HTR-8/SVneo (cell line): ENCODE measurements at regions not wholly inside any gene's neighbourhood (a gene's known extent, or its start where the extent isn't known, plus 50 kb on each side); places are given as distances from the start of the nearest gene placed in this dataset.

Source experiments
- DNase-seq: peaks from one replicate; pipeline ENCODE4 v3.0.0; 2011; ENCODE audit warnings: low spot score, mixed read lengths; ENCODE audit not compliant: insufficient read length
- FAIRE-seq: peaks from 2 replicates; lab custom pipeline; 2011; peaks lifted over from hg19 to GRCh38; lab: Jason Lieb, UNC

DNA sequence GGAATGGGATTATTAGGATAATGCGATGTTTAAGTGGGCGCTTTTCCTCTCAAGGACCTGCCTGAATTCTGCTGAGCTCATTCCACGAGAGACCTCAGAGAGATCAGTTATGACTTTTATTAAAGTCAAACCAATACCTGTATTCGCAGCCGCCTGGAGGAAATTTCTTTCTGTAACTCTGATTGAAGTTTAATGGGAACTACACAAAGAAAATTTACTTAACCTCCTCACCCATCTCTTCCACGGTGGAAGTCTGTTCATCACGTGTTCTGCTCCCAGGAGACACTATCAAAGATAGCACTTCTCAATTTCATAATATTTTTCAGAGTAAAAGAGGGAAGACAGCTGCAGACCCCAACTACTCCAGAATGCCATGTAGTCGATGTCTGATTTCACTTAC is 334.7 kb upstream of the POU3F1 start:
- FAIRE-seq, result no peak

DNA sequence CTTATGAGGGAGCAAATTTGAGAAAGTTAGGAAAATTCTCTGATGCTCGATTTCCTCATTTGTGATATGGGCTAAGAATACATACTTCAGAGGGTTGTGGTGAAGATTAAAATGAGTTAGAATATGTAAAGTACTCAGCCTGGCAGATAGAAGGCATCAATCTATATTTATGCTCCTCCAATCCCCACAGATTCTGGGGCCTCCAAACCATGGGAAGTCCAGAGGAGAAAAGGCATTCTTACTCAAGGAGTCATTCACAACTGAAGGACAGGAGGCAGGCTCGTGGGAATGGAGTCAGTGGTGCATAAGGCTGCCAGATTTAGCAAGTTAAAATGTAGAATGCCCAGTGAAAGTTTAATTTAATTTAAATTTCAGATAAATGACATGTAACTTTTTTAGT is 330.0 kb upstream of the POU3F1 start:
- DNase-seq (no peak), FAIRE-seq (no peak)

More for the DNA sequence above, 334.7 kb upstream of the POU3F1 start:
- DNase-seq, result no peak

DNA sequence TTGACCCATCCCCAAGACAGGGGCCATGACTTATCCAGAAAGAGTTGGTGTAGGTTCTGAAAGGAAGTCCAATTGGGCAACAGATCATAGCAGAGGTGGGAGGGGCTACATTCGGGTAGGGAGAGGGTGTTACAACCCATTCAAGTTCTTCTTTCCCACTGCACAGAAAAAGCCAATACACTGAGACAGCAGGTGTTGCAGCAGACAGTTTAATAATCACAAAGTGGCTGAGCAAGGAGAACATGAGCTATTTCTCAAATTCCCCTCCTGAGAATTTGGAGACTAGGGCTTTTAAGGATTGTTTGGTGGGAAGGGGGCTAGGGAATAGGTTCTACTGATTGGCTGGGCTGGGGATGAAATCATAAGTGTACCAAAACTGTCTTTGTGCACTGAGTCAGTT is 328.4 kb upstream of the POU3F1 start:
- no peak for FAIRE-seq
- DNase-seq, result no peak

DNA sequence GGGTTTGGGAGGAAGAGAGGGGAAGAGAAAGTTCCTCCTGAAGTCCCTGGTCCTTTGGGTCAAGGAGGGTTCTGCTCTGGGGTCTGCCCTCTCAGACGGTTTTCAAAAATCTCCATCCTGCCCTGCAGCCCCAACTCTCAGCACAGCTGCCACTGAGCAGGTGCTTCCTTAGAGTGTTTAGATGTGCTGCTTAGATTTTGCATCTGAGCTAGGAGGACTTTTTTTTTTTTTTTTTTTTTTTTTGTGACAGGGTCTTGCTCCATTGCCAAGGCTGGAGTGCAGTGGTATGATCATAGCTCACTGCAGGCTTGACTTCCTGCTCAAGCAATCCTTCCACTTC is 324.9 kb upstream of the POU3F1 start:
- FAIRE-seq, result no peak
- DNase-seq, result no peak

DNA sequence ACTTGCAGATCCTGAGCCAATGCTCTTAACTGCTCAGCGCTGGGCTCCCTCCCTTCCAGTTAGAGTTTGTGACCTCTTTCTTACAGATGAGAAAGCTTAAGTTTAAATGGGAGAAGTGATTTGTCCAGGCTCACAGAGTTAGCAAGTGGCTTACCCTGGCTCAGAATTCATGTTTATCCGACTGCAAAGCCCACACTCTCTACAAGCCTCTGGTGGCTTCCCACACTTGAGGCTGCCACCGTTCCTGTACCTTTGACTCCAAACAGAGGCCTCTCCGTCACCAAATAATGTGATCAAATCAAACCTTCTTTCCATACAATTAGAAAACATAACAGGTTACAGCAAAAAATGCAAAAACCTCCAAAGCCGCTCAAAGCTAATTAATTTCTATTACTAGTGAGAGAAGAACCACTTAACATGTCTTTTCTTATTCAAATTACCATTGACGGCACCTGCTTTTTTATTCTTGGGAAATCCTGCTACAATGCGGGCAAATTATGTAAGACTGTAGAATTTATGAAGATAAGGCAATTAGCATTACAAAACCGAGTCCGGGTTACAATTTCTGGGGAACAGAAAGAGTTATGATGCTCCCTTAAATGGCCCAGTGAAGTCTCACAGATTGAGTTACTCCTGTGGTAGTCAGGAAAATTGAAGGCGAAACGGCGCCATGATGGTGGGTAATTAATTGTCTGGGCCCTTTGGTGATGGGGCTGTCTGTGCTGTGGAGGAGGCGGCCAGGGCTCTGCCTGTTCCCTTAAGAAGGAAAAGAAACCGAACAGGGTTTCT is 324.3 kb upstream of the POU3F1 start:
- FAIRE-seq (no peak), DNase-seq (no peak)

DNA sequence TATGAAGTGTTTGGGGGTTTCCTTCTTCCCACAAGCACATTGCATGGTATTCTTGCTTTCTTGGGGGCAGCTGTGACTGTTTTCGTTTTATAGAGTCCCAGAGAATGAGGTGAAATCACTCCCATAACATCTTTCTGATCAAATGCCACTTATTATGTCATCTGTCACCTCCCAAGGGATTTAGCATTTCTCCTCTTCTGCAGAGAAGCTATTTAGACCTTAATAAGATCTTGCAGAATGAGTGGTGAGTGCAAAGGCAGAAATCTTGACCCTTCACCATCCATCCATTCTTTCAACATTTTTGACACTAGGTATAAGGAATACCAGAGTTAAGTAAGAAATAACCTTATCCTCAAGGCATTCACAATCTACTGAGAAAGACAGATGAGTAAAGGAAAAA is 318.6 kb upstream of the POU3F1 start:
- no peak for FAIRE-seq
- no peak for DNase-seq

DNA sequence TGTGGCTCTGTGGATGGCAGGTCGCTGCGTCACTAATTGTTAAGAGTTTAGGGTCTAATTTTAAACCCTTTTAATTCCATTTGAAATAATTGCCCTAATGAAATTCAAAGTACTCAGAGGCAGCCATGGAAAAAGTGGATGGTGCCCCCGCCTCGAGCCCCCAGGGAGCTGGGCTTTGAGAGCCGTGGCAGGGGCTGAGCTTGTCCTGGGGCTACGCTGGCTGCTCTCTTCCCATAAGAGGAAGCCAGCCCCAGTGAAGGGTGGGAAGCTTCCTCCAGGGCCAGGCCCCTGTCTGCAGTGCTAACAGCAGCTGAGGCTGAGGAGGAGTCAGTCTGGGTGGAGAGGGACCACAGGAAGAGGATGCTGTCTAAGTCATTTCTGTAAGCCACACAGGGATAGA is 315.0 kb upstream of the POU3F1 start:
- DNase-seq (no peak), FAIRE-seq (no peak)

DNA sequence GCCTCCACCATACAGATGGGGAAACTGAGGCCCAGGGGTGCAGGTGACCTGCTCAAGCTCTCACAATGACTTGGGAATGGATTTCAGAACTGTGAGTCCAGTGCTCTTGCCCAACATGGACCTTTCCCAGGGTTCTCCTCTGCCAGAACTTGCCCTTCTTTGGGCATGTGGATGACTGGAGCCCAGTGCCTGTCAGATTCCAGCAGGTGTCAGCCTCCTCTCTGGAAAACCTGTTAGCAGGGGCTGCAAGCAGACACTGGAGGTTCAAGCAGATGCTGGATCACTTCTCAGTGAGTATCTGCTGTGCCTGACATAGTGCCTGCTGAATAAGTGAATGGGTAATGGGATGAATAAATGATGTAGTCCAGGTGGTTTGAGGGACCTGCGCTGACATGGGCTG is 314.2 kb upstream of the POU3F1 start:
- FAIRE-seq, result no peak
- DNase-seq, result no peak

DNA sequence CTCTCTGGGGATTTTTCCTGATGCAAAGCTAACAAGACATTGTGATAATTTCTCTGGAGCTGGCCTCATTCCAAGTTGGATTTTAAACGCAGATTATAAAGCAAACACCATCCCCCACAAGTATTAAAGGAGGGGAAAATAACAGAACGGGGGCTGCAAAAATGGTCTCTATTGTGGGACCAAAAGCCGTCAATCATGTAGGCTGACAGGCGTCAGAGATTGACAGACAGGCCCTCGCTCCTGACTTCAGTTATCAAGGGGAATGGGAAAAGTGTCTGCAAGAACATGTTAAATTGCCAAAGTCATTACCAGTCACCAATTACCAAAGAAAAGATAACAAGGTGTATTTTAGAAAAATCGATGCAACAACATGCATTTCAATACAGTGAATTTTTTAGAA is 307.4 kb upstream of the POU3F1 start:
- no peak for DNase-seq
- FAIRE-seq, result no peak

DNA sequence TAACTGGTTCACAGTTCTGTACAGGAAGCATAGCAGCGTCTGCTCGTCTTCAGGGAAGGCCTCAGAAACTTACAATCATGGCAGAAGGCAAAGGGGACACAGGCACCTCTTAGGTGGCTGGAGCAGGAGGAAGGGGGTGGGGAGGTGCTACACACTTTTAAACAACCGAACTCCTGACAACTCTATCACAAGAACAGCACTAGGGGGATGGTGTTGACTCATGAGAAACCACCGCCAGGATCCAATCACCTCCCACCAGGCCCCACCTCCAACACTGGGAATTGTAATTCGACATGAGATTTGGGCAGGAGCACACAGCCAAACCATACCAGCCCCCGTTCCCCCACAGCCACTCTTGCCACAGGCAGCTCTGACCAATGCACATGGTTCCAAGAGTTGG is 306.3 kb upstream of the POU3F1 start:
- no peak for FAIRE-seq
- no peak for DNase-seq

DNA sequence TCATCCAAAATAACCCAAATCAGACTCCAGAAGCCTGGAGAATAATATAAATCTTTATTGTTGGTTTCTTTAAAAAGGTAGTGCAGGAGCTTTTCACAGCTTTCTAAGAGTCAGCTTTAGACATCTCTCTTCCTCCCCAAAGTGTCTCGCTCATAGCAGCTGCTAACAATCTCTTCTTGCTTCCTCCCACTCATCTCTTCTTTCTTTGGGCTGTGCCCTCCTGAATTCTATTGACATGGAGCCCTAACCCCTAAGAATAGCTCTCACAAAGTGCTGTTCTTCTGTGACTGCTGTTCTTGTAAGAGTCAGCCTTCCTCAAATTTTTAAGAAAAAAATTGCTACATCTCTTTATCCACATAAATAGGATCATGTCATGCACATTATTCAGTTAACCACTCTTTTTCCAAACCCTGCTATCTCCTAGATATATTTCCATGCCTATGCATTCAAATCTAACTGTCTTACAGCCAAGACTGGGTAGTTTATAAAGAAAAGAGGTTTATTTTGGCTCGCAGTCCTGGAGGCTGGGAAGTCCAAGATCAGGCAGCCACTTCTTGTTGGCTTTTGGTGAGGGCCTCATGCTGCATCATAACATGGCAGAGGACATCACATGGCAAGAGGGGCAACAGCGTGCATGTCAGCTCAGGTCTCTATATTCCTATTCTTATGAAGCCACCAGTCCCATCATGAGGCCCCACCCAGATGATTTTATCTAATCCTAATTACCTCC is 301.0 kb upstream of the POU3F1 start:
- no peak for FAIRE-seq

DNA sequence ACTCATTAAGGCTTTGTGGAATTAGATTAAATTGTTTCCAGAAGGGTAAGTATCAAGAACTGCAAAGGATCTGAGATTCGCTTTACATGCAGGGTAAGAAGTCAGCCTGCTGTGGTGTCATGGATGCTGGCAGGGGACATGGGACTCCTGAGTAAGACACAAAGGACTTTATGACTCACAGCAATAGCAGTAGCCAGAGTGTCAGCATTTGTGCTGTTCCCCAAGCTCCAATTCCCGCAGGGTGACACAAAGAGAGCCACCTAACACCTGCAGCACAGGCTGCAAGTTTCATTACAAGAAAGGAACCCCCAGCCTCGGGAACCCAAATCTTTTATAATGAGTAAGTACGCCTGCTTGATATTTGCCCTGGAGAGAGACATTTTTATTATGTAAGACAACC is 298.1 kb upstream of the POU3F1 start:
- DNase-seq (no peak), FAIRE-seq (no peak)

More for the DNA sequence above, 301.0 kb upstream of the POU3F1 start:
- no peak for DNase-seq

DNA sequence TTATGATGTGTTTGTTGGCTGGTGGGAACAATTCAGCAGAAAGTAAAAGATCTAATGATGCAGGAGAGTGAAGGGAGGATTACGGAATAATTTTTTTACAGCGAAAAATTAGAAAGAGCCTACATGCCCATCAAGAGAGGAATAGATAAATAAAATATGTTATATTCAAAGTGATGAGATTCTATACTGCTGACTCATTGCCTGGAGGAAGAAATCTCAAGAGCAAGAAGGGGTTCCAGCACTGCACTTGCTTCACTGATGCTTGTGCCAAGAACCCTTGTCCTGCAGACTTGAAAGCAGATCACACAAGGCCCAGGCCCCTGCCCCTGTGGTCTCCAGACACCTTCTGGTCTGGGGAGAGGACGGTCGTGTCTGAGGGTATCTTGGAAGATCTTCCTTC is 295.1 kb upstream of the POU3F1 start:
- DNase-seq, result no peak
- FAIRE-seq, result no peak

DNA sequence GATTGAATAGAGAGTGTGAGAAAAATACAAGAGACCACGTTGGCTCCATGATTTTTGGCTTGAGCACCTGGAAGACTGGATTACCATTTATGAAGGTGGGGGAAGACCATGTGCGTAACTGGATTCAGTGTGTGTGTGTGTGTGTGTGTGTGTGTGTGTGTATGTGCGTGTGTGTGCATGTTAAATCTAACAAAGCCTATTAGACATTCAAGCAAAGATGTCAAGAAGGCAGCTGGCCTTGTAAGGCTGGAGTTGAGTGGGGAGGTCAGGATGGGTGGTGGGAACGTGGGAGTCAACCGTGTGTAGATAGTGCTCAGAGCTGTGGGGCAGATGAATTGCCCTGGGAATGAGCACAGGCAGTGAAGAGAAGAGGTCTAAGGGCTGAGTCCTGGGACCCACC is 293.8 kb upstream of the POU3F1 start:
- FAIRE-seq, result peak; percentile 38
- no peak for DNase-seq

DNA sequence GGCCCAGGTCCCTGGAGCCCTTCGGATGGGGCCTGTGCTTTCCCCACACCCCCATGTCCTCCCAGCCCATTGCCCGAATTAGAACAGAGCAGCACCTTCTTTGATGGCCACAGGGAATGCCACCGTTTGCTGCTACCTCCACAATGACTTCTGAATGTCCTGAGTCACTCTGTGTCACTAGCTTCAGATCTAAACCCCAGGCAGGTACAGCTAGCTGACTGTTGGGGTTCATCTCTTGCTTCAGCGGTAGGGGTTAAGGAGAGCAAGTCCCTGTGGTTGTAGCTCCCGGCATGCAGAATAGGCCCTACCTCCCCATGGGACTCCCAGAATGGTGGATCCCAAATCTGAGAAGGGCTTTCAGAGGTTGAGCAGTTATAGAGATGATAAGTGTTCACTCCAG is 291.1 kb upstream of the POU3F1 start:
- FAIRE-seq, result no peak
- DNase-seq, result no peak

DNA sequence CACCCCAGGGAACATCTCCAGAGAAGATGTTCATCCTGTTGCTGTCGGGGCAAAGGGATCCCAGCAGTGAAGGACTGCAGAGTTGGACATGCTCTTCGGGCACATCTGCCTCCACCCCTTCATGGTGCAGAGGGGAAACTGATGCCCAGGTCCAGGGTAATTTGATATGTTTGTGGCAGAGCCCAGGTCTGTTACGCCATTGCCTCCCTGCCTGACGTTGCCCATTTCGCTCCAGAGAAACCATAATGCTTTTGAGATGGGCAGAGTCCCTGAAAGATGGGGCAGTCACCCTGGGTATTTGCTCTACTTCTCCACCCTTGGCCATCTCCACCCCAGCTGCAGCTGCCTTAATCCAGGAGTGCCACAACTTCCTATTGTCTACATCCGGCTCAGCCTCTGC is 290.4 kb upstream of the POU3F1 start:
- DNase-seq (no peak), FAIRE-seq (no peak)

DNA sequence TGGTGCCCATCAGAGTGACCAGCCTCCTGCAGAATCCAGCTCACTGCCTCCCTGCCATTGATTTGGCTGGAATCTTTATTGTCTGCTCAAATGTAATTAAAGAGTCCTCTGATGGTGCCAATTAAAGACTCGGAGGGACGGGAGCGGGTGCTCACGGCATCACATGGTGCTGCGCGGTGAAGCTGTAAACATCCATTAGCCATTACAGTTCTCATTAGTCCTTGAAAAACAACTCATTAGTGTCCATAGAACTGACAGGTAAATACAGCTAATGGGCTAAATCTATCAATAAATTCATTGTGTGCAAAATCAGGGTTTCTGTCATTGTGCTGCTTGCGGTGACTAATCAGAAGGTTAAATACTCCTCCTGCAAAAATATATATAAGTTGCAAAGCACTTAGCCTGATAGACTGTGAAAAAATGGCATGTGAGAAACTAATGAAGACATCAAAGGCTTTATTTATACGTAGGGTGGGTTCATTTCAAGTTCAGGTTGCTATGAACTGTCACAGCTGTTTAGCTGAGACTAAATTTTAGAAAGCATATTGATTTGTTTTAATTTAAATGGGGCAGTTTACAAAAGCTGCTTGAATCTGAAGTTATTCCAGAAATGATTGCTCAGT is 289.8 kb upstream of the POU3F1 start:
- no peak for DNase-seq
- FAIRE-seq, result no peak

DNA sequence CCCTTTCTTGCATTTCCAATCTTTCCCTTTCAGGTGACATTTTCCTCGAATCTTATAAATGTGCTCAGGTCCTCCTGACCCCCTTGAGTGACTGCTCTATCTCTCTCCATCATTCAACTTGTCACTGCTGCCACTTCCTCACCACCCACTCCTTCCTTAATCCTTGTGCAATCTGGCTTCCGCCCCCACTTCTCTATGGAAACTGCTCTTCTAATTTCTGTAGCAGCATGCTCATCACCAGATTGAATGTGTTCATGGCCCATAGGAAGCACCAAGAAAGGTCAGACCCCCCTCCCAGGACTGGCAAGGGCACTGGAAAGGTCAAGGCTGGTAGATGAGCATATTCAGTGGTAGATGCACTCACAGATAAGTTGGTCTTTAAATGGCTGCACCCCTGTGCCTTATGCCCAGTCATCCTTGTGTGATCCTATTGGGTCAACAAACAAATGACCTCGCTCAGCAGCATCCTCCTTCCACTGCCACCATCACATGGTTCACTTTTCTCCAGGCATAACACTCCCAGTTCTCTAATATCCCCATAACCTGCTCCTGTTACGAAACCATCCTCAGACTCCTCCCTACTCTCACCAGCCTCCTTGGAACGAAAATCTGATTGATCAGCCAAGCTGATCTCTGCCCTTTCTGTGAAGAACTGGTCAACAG is 288.5 kb upstream of the POU3F1 start:
- no peak for FAIRE-seq
- no peak for DNase-seq

DNA sequence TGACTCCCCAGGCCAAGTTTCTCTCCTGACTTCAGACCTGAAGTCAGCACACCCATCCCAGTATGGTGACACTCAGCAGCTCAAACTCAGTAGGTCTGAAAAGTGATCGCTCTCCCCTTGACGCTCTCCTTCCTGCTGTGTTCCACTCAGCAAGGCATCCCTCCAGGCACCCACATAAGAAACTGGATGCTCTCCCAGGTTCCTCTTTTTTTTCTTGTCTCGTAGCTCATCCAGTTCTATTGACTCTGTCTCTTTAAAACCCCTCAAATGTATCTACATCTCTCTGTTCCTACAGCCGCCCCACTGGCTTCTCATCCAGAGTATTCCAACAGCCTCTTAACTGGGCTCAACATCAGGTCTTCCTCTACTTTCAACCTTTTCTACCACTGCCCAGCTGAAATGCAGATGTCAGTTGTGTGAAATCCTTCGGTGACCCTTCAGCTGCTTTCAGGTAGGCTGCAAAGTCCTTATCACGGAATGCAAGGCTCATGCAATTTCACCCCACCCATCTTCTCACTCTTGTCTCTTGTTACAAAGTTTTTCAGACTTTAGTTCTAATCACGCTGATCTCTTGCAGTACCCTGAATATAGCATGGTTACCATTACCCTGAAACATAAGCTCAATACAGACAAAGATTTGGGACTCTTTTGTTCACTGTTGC is 286.2 kb upstream of the POU3F1 start:
- no peak for DNase-seq
- no peak for FAIRE-seq

DNA sequence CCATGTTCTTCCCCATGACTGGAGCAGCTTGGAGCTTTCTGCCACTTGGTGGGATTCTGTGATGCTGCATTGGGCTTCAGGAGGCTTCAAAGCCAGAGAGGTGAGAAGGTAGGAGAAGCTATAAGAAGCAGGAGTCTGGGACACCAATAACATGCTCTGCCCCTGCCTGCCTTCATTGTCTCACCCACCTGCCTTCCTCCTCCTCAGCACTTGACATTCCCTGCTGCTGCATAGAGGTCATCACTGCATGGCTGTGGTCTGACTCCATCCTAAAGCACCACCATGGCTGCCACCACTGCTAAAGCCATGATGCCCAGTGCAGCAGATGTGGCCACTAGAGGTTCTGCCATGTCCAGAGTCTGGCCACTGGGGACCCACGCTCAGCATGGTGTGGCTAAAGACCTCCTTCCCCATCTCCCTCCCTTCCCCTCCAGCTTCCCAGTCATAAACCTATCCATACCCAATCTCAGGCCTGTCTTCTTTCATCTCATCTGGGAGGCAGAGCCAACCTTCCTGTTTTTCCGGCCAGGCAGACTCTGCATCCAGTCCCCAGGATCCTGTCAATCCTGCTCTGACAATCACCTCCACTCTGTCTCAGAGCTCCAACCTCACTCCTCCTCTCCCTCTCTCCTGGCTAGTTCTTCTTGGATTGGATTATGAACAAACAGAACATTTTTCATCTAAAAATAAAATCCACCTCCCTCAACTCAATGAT is 285.1 kb upstream of the POU3F1 start:
- FAIRE-seq (no peak), DNase-seq (no peak)
